NCI-H1048 (cell line): ENCODE measurements at regions not wholly inside any gene's neighbourhood (a gene's known extent, or its start where the extent isn't known, plus 50 kb on each side); places are given as distances from the start of the nearest gene placed in this dataset.

Source experiments
- DNase-seq: peaks from one replicate; lab custom pipeline; 2025; lab: John Stamatoyannopoulos, UW

DNA sequence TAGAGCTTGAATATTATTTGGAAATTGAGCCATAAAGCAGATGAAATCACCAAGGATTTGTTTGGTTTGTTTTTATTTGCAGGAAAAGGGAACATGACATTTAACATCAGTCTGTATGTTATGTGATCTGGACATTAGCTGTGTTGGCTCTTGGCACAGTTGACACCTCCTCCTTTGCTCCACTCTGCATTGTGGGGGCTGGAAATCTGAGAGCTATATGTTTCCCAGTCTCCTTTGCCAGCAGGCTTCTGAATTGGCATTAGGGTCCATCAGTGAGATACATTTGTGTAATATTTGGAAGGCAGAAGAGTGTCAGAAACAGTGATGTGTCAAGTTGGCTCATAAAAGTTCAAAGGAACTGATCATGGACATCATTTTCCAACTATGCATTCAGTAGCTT lies 322.1 kb upstream of the ATP2B1 start:
- no peak for DNase-seq

GRCh38 chr12:90029317-90029716 lies 320.7 kb upstream of the ATP2B1 start:
- DNase-seq = no peak

GRCh38 chr12:90028635-90029051 lies 320.0 kb upstream of the ATP2B1 start:
- no peak for DNase-seq

GRCh38 chr12:90027889-90028634 lies 319.4 kb upstream of the ATP2B1 start:
- no peak for DNase-seq

DNA sequence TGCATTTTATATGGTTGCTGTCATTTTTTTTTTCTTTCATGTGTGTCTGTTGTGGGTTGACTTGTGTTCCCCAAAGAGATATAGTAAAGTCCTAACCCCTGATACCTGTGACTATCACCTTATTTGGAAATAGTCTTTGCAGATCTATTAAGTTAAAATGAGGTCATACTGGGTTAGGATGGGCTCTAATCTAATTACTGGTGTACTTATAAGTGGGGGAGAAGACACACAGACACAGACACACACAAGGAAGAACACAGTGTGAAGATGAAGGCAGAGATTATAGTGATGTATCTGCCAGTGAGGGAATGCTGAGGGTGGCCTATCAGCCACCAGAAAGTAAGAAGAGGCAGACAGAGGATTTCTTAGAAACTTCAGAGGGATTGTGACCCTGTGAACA lies 318.4 kb upstream of the ATP2B1 start:
- DNase-seq = no peak

DNA sequence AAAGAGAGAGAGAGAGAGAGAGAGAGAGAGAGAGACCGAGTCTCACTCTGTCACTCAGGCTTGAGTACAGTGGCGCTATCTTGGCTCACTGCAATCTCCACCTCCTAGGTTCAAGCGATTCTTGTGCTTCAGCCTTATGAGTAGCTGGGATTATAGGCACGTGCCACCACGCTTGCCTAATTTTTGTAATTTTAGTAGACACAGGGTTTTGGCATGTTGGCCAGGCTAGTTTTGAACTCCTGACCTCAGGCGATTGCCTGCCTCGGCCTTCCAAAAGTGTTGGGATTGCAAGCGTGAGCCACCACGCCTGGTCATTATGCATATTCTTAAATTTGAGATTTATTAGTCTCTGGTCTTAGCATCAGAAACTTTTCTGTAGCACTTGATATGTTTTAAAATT lies 317.9 kb upstream of the ATP2B1 start:
- DNase-seq = no peak

- no peak for DNase-seq
Measured at GRCh38 chr12:90024262-90024661, 315.6 kb upstream of the ATP2B1 start.

GRCh38 chr12:90023207-90023900 lies 314.7 kb upstream of the ATP2B1 start:
- no peak for DNase-seq

DNA sequence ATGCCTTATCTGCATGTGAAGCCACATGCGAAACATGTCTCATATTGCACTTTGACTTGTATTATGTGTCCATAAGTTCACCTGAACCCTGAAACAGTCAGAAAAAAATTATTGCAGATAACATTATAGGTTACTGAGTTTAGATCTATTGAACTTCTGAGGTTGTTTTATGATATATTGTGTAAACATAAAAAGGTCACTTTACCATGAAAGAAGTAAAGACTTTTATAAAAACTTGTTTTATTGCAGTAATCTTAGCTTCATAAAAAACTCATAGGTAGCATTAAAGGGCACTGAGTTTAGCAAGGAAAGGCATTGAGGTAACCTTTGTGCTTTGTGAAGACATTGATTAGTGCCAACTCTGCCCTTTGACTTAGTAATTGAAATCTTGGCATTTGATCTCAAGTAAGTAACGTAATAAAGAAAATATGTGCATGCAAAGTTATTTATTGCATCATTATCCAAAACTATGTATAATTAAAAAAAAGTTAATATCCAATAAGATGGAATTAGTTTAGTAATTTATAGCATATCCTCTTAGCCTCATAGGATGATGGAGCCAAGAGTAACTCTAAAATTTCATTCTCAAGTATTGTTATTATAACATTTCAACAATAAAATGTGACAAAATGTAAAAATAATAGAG lies 313.3 kb upstream of the ATP2B1 start:
- DNase-seq = no peak

DNA sequence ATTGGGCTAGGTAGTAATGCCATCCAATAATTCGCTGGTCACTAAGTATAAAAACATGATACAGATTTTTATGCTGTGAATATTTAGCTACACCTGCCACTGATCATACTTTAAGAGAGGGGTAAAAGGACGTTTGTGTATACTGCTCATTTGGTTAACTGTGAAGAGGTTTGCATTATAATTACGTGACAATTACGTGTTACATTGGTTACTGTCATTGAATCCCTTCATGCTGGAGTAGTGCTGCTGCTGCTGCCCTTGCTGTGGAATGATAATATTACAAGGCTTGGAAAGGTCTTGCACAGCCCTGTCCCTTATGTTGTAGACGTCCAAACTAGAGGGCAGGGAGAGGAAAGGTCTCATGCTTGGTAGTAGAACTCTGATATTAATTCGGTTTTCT lies 312.2 kb upstream of the ATP2B1 start:
- DNase-seq = no peak

DNA sequence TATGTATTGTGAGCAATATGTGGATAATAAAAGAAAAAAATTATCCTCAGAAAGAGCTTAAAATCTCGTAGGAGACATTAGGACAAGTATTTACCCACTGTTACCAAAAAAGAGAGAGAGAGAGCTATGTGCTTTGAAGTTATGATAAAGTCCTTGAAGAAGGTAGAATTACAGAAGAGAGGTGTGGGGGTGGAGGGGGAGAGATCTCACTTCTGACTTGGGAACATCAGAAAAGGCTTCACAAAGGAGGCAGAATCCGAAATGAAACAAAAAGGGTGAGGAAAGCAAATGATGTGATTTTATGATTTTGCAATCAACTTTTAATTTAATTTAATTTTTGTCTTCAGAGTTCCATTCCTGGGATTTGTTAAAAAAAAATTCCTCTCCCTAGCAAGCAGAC lies 311.8 kb upstream of the ATP2B1 start:
- no peak for DNase-seq

DNA sequence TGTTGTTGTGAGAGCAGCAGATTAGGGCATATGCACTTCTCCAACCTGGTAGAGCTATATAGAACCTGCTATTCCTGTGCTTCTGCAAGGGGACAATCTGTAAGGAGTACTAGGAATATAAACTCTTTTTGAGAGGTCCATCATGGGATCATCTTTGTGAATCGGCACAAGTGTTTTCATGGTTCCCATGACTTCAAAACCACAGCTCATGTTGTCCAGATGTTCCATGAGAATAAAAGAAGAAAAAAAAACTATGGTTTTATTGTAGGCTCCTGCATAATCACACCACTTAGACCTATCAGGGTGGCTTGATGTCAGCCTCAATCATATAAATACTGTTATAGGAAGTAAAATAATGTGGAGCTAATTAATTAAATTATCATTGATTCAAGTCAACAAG lies 311.4 kb upstream of the ATP2B1 start:
- no peak for DNase-seq

GRCh38 chr12:90017316-90017715 lies 308.7 kb upstream of the ATP2B1 start:
- DNase-seq = no peak

GRCh38 chr12:90015228-90015627 lies 306.6 kb upstream of the ATP2B1 start:
- DNase-seq = no peak

- DNase-seq = no peak
Measured at GRCh38 chr12:90013409-90013808, 304.8 kb upstream of the ATP2B1 start.

DNA sequence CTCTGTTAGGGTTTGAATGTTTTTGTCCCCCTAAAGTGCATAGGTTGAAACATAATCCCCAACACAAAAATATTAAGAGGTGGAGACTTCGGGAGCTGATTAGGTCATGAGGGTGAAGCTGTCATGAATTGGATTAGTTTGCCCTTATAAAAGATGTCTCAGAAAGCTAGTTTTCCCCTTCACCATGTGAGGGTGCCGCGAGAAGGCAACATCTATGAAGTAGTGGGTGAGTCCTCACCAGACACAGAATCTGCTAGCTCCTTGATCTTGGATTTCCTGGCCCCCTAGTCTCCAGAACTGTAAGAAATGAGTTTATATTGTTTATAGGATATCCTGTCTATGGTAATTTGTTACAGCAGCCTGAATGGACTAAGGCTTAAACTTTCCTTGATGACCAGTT lies 301.5 kb upstream of the ATP2B1 start:
- no peak for DNase-seq

DNA sequence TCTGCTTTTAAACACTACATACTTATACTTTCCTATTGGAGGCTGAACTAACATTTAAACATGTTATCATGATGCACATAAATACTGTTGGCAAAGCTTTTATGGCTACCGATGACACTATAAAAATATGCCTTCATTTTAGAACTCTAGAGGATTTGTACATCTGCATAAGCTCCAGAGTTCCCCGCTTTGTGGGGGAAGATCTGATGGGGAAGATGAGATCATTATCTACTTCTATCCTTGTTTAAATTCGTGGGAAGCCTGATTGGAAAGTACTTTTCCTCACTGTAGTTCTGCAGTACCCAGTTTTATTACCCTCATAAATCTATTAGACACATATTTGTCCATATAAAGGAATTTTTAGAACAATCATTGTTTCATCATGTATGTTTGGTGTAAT lies 299.6 kb upstream of the ATP2B1 start:
- no peak for DNase-seq

GRCh38 chr12:90004319-90005074 lies 295.9 kb upstream of the ATP2B1 start:
- DNase-seq = no peak

- DNase-seq = no peak
Measured at GRCh38 chr12:90003688-90004087, 295.1 kb upstream of the ATP2B1 start.

- DNase-seq = no peak
Measured at GRCh38 chr12:90000721-90001120, 292.1 kb upstream of the ATP2B1 start.

DNA sequence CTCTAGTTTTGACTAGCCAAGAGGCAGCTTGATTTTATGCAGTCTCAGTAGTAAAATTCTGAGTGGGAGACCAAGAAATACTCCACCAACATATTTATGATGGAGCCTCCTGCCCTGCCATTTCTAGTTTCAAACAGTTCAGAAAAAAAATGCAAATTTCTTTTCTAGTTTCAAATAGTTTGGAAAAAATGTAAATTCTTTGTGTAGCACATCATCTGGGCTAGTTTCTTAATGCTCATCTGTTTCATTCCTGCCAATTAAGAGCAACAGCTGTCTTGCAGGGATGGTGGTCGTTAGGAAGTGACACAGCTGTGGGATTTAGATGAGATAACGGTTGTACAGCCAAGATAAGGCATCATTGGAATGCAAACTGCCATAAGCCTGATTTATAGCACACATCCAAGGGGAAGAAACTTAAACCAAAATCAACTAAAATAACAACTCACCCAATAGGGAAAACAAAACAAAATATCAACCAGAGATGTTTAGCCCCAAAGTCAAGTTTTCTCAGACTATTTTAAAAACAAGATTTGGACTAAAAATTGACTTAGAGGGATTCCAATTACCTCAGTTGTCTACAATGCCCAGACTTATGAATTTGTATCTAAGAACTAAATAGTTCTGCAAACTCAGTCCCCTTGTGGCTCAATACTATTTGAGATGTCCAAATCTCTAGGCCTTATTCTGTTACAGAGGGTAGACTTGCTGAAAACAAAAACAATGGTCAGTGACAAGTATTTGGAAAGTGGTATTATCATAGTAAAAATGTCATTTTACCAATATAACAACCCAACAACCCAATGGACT lies 291.3 kb upstream of the ATP2B1 start:
- DNase-seq = no peak

DNA sequence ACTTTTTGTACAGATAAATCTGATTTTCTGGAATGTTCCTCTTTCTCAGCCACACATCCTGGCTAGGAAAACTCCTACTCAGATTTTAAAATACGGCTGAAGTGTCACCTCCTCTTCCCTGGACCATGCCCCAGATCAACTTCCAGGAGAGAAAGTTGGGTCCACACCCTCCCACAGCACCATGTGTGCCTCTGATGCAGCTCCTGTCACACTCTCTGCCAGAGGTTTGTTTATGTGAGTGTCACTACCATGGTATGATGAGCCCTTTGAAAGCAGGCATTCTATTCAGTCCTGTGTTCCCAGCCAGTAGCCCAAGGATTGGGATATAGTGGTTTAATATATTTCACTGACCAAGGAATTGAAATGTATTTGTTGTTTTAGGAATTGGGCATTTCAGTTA lies 287.2 kb upstream of the ATP2B1 start:
- DNase-seq = no peak
